Astrocyte of the spinal cord (primary cell): ENCODE measurements at regions not wholly inside any gene's neighbourhood (a gene's known extent, or its start where the extent isn't known, plus 50 kb on each side); places are given as distances from the start of the nearest gene placed in this dataset.

Source experiments
- DNase-seq: peaks from one replicate; pipeline ENCODE4 v3.0.0; 2011; ENCODE audit warnings: low read depth, low spot score
- H3K4me3 ChIP-seq: 2 replicates; pipeline ENCODE4 v1.5.1; 2011; ENCODE audit warnings: low read depth, mild to moderate bottlenecking, low read length, moderate library complexity
- CTCF ChIP-seq: IDR thresholded peaks from 2 replicates; pipeline ENCODE4 v1.5.1; 2012; ENCODE audit warnings: low read depth, mild to moderate bottlenecking, low read length, inconsistent platforms
- in situ Hi-C: cut with HindIII; loops from 2 replicates; pipeline ENCODE4 v1.10.0; 2017; ENCODE audit warnings: low sequenced_read_pairs

GRCh38 chrX:148316446-148316845 lies 184.0 kb upstream of the AFF2 start:
- no peak overlapping the region for H3K4me3 ChIP-seq
- in situ Hi-C loops, result no loop called here
- no peak for DNase-seq
- TF ChIP-seq CTCF, result no peak

GRCh38 chrX:148322906-148323305 lies 177.5 kb upstream of the AFF2 start:
- TF ChIP-seq CTCF, result no peak
- H3K4me3 ChIP-seq, result no peak overlapping the region
- DNase-seq, result no peak
- in situ Hi-C loops, result no loop called here

- H3K4me3 ChIP-seq, result no peak overlapping the region
- in situ Hi-C loops, result no loop called here
- no peak for TF ChIP-seq CTCF
- no peak for DNase-seq
These were observed 166.4 kb upstream of the AFF2 start for GRCh38 chrX:148333989-148334388.

- H3K4me3 ChIP-seq, result no peak overlapping the region
- in situ Hi-C loops, result no loop called here
- no peak for TF ChIP-seq CTCF
- no peak for DNase-seq
These were observed 162.5 kb upstream of the AFF2 start for GRCh38 chrX:148337873-148338272.

GRCh38 chrX:148354916-148355315 lies 145.5 kb upstream of the AFF2 start:
- no peak for DNase-seq
- in situ Hi-C loops, result no loop called here
- H3K4me3 ChIP-seq, result no peak overlapping the region
- no peak for TF ChIP-seq CTCF

- in situ Hi-C loops, result no loop called here
- DNase-seq, result no peak
- no peak for TF ChIP-seq CTCF
- H3K4me3 ChIP-seq, result no peak overlapping the region
These were observed 138.8 kb upstream of the AFF2 start for GRCh38 chrX:148361641-148362040.
